SK-N-SH treated with all-trans-retinoic acid at 6 μM for 48 hours (cell line): ENCODE measurements at regions not wholly inside any gene's neighbourhood (a gene's known extent, or its start where the extent isn't known, plus 50 kb on each side); places are given as distances from the start of the nearest gene placed in this dataset.

ENCODE experiments used
- ATAC-seq: fragments of 200-7000 bp; cut with Tn5 transposase; 3 replicates; pipeline ENCODE4 v1.9.1; 2020; ENCODE audit warnings: mild to moderate bottlenecking, moderate library complexity
- BACH2 ChIP-seq: fragments of 250-450 bp; sonication (Bioruptor Pico); IDR thresholded peaks from 2 replicates; pipeline ENCODE4 v1.9.0; 2021; ENCODE audit warnings: mild to moderate bottlenecking, borderline replicate concordance
- CSRNP3 ChIP-seq: fragments of 250-450 bp; sonication (Bioruptor Pico); IDR thresholded peaks from 2 replicates; pipeline ENCODE4 v1.5.1; 2021; ENCODE audit warnings: mild to moderate bottlenecking, moderate library complexity
- ESRRG ChIP-seq: fragments of 250-450 bp; sonication (Bioruptor Pico); IDR thresholded peaks from 2 replicates; pipeline ENCODE4 v1.6.1; 2021; ENCODE audit warnings: mild to moderate bottlenecking
- GLIS3 ChIP-seq: fragments of 250-450 bp; sonication (Bioruptor Pico); IDR thresholded peaks from 2 replicates; pipeline ENCODE4 v1.5.0; 2020; ENCODE audit warnings: mild to moderate bottlenecking, moderate library complexity
- ISL1 ChIP-seq: fragments of 250-450 bp; sonication (Bioruptor Pico); IDR thresholded peaks from 2 replicates; pipeline ENCODE4 v2.1.2; 2022; ENCODE audit warnings: mild to moderate bottlenecking, moderate library complexity
- OSR1 ChIP-seq: fragments of 250-450 bp; sonication (Bioruptor Pico); IDR thresholded peaks from 2 replicates; pipeline ENCODE4 v1.8.0; 2022; ENCODE audit warnings: moderate library complexity, mild to moderate bottlenecking, inconsistent platforms
- PATZ1 ChIP-seq: fragments of 250-450 bp; sonication (Bioruptor Pico); IDR thresholded peaks from 2 replicates; pipeline ENCODE4 v1.8.0; 2020; ENCODE audit warnings: mild to moderate bottlenecking, moderate library complexity, borderline replicate concordance
- POU6F1 ChIP-seq: fragments of 250-450 bp; sonication (Bioruptor Pico); IDR thresholded peaks from 2 replicates; pipeline ENCODE4 v1.8.0; 2021; ENCODE audit warnings: low read depth, mild to moderate bottlenecking, moderate library complexity, borderline replicate concordance
- PPARA ChIP-seq: fragments of 250-450 bp; sonication (Bioruptor Pico); IDR thresholded peaks from 2 replicates; pipeline ENCODE4 v1.5.0; 2020; ENCODE audit warnings: mild to moderate bottlenecking, borderline replicate concordance
- RARB ChIP-seq: fragments of 250-450 bp; sonication (Bioruptor Pico); IDR thresholded peaks from 2 replicates; pipeline ENCODE4 v1.8.0; 2021; ENCODE audit warnings: mild to moderate bottlenecking, moderate library complexity
- SNAI2 ChIP-seq: fragments of 250-450 bp; sonication (Bioruptor Pico); IDR thresholded peaks from 2 replicates; pipeline ENCODE4 v1.5.0; 2020; ENCODE audit warnings: mild to moderate bottlenecking, moderate library complexity
- TCF4 ChIP-seq: fragments of 250-450 bp; sonication (Bioruptor Pico); IDR thresholded peaks from 2 replicates; pipeline ENCODE4 v1.8.0; 2021; ENCODE audit warnings: mild to moderate bottlenecking, moderate library complexity, borderline replicate concordance
- TOX ChIP-seq: fragments of 250-450 bp; sonication (Bioruptor Pico); IDR thresholded peaks from 2 replicates; pipeline ENCODE4 v1.8.0; 2021; ENCODE audit warnings: mild to moderate bottlenecking, moderate library complexity, borderline replicate concordance
- TSHZ2 ChIP-seq: fragments of 250-450 bp; sonication (Bioruptor Pico); IDR thresholded peaks from 2 replicates; pipeline ENCODE4 v1.5.0; 2020; ENCODE audit warnings: mild to moderate bottlenecking, moderate library complexity
- ZC3H10 ChIP-seq: fragments of 250-450 bp; sonication (Bioruptor Pico); IDR thresholded peaks from 2 replicates; pipeline ENCODE4 v1.5.1; 2021; ENCODE audit warnings: mild to moderate bottlenecking, moderate library complexity
- ZFP3 ChIP-seq: fragments of 250-450 bp; sonication (Bioruptor Pico); IDR thresholded peaks from 2 replicates; pipeline ENCODE4 v1.5.0; 2020; ENCODE audit warnings: mild to moderate bottlenecking, moderate library complexity
- ZFP30 ChIP-seq: fragments of 450-650 bp; formaldehyde crosslinking; IDR thresholded peaks from 2 replicates; pipeline ENCODE4 v1.5.0; 2022; ENCODE audit warnings: mild to moderate bottlenecking, moderate library complexity
- ZNF565 ChIP-seq: fragments of 450-650 bp; formaldehyde crosslinking; conservative IDR thresholded peaks from 2 replicates; pipeline ENCODE4 v1.5.0; 2020; ENCODE audit warnings: low read depth, mild to moderate bottlenecking, moderate library complexity
- ZNF8 ChIP-seq: fragments of 450-650 bp; formaldehyde crosslinking; IDR thresholded peaks from 2 replicates; pipeline ENCODE4 v1.5.0; 2020; ENCODE audit warnings: mild to moderate bottlenecking, moderate library complexity

GRCh38 chr15:46956456-46956855 is 760.8 kb upstream of the SEMA6D start:
- TF ChIP-seq POU6F1: no peak
- TF ChIP-seq PPARA: no peak
- TF ChIP-seq PATZ1 (CRISPR knock-in tag): no peak
- no peak for ATAC-seq

- TF ChIP-seq ZNF8 (CRISPR knock-in tag): no peak
- no peak for TF ChIP-seq RARB (CRISPR knock-in tag)
- TF ChIP-seq POU6F1: no peak
- TF ChIP-seq BACH2 (CRISPR knock-in tag): no peak
- no peak for TF ChIP-seq TSHZ2 (CRISPR knock-in tag)
- TF ChIP-seq ESRRG (CRISPR knock-in tag): no peak
- TF ChIP-seq PPARA: no peak
- TF ChIP-seq PATZ1 (CRISPR knock-in tag): no peak
- no peak for TF ChIP-seq TOX
- no peak for TF ChIP-seq GLIS3 (CRISPR knock-in tag)
- TF ChIP-seq OSR1 (CRISPR knock-in tag): no peak
- TF ChIP-seq ZFP3 (CRISPR knock-in tag): no peak
- TF ChIP-seq ZNF565 (CRISPR knock-in tag): no peak
- TF ChIP-seq TCF4 (CRISPR knock-in tag): no peak
- TF ChIP-seq CSRNP3: no peak
- no peak for ATAC-seq
Measured at GRCh38 chr15:46956881-46957280, 760.4 kb upstream of the SEMA6D start.

GRCh38 chr15:46960581-46960980 is 756.7 kb upstream of the SEMA6D start:
- no peak for ATAC-seq
- TF ChIP-seq ZNF8 (CRISPR knock-in tag): no peak
- TF ChIP-seq RARB (CRISPR knock-in tag): no peak
- no peak for TF ChIP-seq TOX
- TF ChIP-seq ZFP30 (CRISPR knock-in tag): no peak
- TF ChIP-seq GLIS3 (CRISPR knock-in tag): no peak
- no peak for TF ChIP-seq SNAI2 (CRISPR knock-in tag)
- TF ChIP-seq ESRRG (CRISPR knock-in tag): no peak
- no peak for TF ChIP-seq ISL1 (CRISPR knock-in tag)
- no peak for TF ChIP-seq ZC3H10 (CRISPR knock-in tag)
- TF ChIP-seq TCF4 (CRISPR knock-in tag): no peak
